GF-D8 (cell line): ENCODE measurements at regions not wholly inside any gene's neighbourhood (a gene's known extent, or its start where the extent isn't known, plus 50 kb on each side); places are given as distances from the start of the nearest gene placed in this dataset.

Experiments
- DNase-seq: peaks from one replicate; lab custom pipeline; 2025; lab: John Stamatoyannopoulos, UW

DNA sequence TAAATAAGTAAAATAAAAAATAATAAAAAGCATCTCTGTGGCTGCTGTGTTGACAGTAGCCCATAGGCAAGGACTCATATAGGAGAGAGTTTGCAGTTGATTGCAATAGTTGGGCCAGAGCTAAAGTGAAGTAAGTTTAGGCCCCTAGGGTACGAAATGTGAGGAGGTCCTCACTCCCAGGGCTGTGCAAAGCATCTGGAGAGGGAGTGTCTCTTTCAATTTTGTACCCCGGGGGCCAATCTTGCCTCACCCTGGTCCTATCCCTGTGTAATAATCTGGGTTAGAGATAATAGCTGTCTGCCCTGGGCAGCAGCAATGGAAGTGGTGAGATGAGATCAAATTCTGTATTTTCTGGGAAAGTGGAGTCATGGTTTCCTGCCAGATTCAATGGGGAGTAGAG lies 365.7 kb downstream of the GATA3 start:
- no peak for DNase-seq

DNA sequence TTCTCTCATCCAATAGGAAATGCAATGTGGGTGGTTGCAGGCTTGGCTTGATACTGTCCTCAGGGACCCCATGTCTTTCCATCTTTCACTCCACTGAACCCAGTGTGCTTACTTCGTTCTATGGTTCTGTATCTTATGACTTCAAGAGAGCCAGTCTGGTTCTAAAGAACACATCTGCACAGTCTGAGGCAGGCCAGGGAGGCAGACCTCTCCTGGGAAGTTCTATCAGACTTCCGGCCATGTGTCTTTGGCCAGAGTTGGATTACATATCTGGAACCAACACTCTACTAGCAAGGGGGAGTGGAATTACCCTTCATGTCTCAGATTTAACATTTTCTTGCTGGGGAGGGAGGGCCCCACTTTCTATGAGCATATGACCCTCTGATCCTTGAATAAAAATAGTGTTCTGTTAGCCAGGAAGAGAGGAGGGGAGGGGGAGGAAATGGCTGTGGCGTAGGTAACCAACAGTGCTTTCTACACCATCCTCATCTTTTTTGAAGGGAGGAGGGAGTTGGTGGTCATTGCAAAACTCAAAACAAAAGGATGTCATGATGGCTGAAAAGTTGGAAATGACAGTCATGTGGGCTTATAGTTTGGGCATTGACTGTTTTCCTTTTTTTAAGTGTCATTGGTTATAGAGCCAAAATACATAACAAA lies 370.2 kb downstream of the GATA3 start:
- no peak for DNase-seq

GRCh38 chr10:8428654-8429053 lies 374.2 kb downstream of the GATA3 start:
- DNase-seq, result no peak

- no peak for DNase-seq
Measured at GRCh38 chr10:8430321-8430720, 375.8 kb downstream of the GATA3 start.

DNA sequence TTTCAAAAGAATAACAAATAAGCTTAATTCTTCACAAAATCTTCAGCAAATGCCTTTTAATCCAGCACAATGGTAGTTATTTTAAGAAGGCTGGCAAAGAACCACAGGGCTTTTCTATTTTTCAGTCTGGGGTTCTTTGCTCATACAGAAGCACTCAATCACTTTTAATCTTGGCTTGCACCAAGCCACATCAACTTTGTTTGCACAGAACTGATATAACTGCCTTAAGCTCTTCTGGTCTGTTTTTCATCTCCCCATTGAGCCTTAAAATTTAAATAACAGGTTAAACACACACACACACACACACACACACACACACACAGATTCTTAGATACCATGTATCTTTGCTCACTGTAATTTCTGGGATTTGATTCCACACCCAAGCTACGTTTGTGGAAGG lies 377.0 kb downstream of the GATA3 start:
- DNase-seq, result no peak

GRCh38 chr10:8435186-8436055 lies 380.9 kb downstream of the GATA3 start:
- no peak for DNase-seq

- no peak for DNase-seq
Measured at GRCh38 chr10:8437896-8438295, 383.4 kb downstream of the GATA3 start.

DNA sequence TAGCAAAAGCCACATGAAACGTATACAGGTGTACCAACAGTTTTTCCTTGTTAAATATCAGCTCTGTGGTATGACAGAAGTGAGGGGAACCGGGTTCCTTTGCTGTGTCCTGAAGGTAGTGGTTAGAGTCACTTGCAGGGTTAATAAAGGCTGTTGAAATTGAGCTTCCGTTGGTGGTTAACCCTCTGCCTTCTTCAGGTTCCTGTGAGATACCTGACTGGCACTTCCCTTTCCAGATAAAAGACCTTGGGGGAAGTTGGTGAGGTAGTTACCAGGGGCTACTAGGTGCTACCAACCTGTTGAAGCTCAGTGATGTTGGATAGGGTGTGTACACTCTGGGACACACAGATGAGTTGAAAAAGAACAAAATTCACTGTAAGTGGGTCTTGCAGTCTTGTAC lies 384.1 kb downstream of the GATA3 start:
- DNase-seq, result no peak

DNA sequence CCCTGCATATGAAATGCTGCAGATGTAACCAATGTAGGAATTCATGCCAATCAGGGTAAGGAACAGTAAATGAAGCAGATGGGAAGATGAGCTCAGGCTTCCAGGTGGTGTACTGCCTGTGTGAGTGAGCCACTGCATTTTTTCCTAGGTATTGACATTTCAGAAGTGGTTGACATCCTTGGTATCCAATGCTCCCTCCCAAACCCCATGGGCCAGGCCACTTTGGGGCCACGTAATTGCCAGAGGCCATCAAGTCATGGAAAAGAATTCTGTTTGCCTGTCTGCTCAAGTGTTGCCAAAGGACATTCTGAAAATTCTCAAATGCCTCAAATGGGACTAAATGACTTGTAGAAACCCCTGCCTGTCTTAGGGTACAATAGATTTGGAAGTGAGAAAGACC lies 384.6 kb downstream of the GATA3 start:
- DNase-seq, result no peak

GRCh38 chr10:8444630-8445029 lies 390.1 kb downstream of the GATA3 start:
- DNase-seq, result no peak

GRCh38 chr10:8445353-8445752 lies 390.9 kb downstream of the GATA3 start:
- DNase-seq, result no peak

DNA sequence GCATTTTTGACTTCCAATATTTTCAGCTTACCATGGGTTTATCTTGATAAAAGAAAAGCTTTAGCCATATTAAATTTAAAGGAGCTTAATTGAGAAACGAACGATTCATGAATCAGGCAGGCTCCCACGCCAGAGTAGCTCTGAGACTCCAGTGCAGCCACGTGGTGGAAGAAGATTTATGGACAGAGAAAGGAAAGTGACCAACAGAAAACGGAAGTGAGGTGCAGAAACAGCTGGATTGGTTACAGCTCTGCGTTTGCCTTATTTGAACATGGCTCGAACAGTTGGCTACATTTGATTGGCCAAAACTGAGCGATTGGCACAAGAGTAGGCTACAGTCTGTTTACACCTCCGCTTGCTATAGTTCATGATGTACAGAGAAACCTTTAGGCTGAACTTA lies 395.4 kb downstream of the GATA3 start:
- no peak for DNase-seq

- DNase-seq, result no peak
Measured at GRCh38 chr10:8453587-8453986, 399.1 kb downstream of the GATA3 start.

DNA sequence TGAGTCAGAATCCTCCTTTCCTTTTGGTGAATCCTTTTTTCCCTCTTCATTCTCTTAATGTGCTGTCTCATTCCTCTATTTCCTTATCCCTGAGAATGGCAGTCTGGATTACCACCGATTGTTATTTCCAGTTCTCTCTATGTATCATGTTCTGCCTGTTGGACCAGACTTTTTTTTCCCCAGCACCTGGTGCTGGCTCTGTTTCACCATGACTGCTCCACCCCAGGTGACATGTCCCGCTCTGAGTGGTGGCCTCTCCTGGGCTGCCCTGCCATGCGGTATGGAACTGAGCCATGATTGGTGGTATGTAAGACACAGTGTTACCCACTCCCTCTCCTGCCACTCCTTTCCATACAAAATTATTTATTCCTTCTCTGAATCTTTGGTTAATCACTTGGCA lies 399.9 kb downstream of the GATA3 start:
- no peak for DNase-seq

GRCh38 chr10:8455181-8455580 lies 400.7 kb downstream of the GATA3 start:
- no peak for DNase-seq

- no peak for DNase-seq
Measured at GRCh38 chr10:8456386-8456785, 401.9 kb downstream of the GATA3 start.

DNA sequence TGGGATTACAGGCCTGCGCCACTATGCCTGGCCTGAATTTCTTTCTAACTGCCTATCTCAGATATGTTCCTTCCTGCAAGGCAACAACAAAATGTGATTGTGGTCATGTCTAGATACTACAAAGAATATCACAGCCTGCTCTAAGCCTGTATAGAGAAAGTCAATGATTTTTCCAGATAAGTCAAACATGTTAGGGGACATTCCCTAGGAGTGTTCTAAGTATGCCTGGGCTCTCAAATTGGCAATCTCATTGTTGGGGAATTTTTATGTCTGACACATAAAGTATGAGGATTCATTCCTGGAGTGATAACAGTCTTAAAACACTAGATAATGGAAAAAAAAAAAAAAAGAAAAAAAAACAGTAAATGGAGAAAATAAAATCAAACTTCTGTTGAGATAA lies 406.1 kb downstream of the GATA3 start:
- no peak for DNase-seq

DNA sequence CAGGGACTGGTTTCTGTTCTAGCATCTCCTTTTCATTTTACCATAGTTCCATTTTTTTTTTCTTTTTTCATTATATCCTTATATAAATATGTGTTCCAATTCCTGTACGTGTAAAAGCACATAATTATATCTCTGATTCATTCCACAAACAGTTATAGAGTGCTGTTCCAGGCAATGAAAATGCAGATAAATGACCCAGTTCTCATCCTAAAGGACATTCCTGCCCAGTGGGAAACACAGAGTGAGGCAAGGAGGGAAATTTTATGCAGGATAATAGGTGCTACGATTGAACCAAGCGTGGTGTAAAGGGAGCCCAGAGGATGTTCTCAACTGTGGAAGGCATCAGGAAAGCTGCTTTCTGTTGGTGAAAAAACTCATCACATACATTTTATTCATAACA lies 408.1 kb downstream of the GATA3 start:
- no peak for DNase-seq

GRCh38 chr10:8463853-8464252 lies 409.4 kb downstream of the GATA3 start:
- DNase-seq, result no peak

DNA sequence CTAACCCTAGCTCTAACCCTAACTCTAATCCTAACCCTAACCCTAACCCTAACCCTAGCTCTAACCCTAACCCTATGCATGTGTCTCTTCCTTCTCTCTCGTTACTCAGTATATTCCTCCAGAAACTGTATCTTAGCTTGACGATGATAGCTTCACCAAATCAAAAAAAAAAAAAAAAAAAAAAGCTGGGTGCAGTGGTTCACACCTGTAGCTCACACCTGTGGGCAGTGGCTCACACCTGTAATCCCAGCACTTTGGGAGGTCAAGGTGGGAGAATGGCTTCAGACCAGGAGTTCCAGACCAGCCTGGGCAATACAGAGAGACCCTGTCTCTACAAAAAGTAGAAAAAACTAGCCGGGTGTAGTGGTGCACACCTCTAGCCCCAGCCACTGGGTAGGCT lies 414.0 kb downstream of the GATA3 start:
- no peak for DNase-seq

- DNase-seq, result no peak
Measured at GRCh38 chr10:8473205-8473604, 418.7 kb downstream of the GATA3 start.

DNA sequence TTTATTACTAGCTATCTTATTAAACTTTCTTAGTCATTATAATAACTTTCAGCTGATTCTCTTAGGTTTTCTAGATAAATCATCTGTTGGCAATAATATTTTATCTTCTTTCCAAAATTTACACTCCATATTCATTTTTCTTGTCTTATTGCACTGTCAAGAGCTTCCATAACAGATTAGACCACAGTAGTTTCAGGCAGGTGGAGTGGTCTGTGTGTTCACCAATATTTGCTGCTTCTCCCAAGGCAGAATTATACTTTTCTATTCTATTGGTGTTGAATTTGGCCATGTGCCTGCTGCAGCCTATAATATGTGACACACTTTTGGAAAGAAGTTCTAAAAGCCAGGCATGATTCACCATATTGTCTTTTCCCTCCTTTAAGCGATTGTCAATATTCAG lies 422.8 kb downstream of the GATA3 start:
- DNase-seq, result no peak

- DNase-seq, result no peak
Measured at GRCh38 chr10:8481718-8482504, 427.4 kb downstream of the GATA3 start.
